ENCODE measurements at regions not wholly inside any gene's neighbourhood (a gene's known extent, or its start where the extent isn't known, plus 50 kb on each side); places are given as distances from the start of the nearest gene placed in this dataset.

DNA sequence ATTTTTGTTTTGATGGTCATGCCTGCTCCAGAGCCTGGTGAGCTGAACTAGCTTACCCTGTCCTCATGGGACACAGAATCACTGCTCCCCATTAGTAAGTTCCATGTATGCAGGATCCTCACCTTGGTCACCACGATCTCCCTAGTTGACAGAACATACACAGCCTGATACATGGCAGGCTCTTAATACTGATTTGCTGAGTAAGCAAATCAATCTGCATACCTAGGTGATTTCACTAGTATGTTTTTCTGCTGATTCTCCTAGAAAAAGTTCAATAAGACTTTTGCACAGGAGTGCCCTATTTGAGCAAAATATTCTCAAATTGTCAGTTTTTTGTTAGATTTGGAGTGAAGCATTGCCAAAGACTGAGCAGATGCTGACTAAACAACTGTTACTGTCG lies 113.7 kb downstream of the ACER2 start:
- TF ChIP-seq, protein P1, sequence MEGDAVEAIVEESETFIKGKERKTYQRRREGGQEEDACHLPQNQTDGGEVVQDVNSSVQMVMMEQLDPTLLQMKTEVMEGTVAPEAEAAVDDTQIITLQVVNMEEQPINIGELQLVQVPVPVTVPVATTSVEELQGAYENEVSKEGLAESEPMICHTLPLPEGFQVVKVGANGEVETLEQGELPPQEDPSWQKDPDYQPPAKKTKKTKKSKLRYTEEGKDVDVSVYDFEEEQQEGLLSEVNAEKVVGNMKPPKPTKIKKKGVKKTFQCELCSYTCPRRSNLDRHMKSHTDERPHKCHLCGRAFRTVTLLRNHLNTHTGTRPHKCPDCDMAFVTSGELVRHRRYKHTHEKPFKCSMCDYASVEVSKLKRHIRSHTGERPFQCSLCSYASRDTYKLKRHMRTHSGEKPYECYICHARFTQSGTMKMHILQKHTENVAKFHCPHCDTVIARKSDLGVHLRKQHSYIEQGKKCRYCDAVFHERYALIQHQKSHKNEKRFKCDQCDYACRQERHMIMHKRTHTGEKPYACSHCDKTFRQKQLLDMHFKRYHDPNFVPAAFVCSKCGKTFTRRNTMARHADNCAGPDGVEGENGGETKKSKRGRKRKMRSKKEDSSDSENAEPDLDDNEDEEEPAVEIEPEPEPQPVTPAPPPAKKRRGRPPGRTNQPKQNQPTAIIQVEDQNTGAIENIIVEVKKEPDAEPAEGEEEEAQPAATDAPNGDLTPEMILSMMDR (IDR thresholded peaks at IDR 0.05) = no peak
- TF ChIP-seq POLR2AphosphoS5 (IDR thresholded peaks at IDR 0.05) = no peak

Measured in sigmoid colon (tissue), 4 donors.